SK-N-MC (cell line): ENCODE measurements at regions not wholly inside any gene's neighbourhood (a gene's known extent, or its start where the extent isn't known, plus 50 kb on each side); places are given as distances from the start of the nearest gene placed in this dataset.

Source experiments
- FOXP2 ChIP-seq: optimal IDR thresholded peaks from 2 replicates; pipeline ENCODE3; 2011; ENCODE audit warnings: mild to moderate bottlenecking, moderate library complexity; ENCODE audit not compliant: insufficient read depth; ENCODE audit errors: extremely low read length, control extremely low read depth
- POLR2AphosphoS5 ChIP-seq: IDR thresholded peaks from 2 replicates; pipeline ENCODE4 v1.6.1; 2012; ENCODE audit warnings: mild to moderate bottlenecking, low read depth, low read length, borderline replicate concordance

- TF ChIP-seq POLR2AphosphoS5 (no peak), FOXP2 (no peak)
Measured at GRCh38 chr11:92002568-92002967, 222.1 kb upstream of the FAT3 start.
